PC-3 (cell line): ENCODE measurements at regions not wholly inside any gene's neighbourhood (a gene's known extent, or its start where the extent isn't known, plus 50 kb on each side); places are given as distances from the start of the nearest gene placed in this dataset.

Experiments used
- ATAC-seq: fragments of 200-7000 bp; cut with Tn5 transposase; 2 replicates; pipeline ENCODE4 v1.9.1; 2020; ENCODE audit warnings: mild to moderate bottlenecking, moderate library complexity
- BruUV-seq: library from RNA; stranded (reverse); fragments of 400-500 nt; replicated peaks from 2 replicates; lab custom pipeline; 2021; lab: Mats Ljungman, UMichigan
- CTCF ChIA-PET: fragments of 300-600 bp; sonication (Branson Sonifier 250); formaldehyde crosslinking; loops from one replicate; lab custom pipeline; 2022; ENCODE audit warnings: antibody characterized with exemption; lab: Charles Lee
- POLR2A ChIA-PET: fragments of 300-600 bp; sonication (Branson Sonifier 250); formaldehyde crosslinking; loops from one replicate; lab custom pipeline; 2022; ENCODE audit warnings: antibody characterized with exemption; ENCODE audit not compliant: unreplicated experiment; lab: Charles Lee
- DNase-seq: peaks from one replicate; pipeline ENCODE4 v3.0.0-alpha.2; 2015
- H2AFZ ChIP-seq: fragments of 300-600 bp; sonication (generic); 2 replicates; pipeline ENCODE4 v1.6.0; 2016; ENCODE audit warnings: antibody characterized with exemption, low read length
- H3F3A ChIP-seq: fragments of 300-600 bp; sonication (generic); one replicate; pipeline ENCODE4 v1.6.0; 2017; ENCODE audit warnings: antibody characterized with exemption, low read length, control low read depth, mild to moderate bottlenecking; ENCODE audit not compliant: unreplicated experiment
- H3K27ac ChIP-seq: fragments of 300-600 bp; sonication (generic); 2 replicates; pipeline ENCODE4 v1.5.1; 2016; ENCODE audit warnings: mild to moderate bottlenecking, low read length
- H3K27me3 ChIP-seq: fragments of 300-600 bp; sonication (generic); 2 replicates; pipeline ENCODE4 v1.6.1; 2016; ENCODE audit warnings: low read length, mixed read lengths
- H3K36me3 ChIP-seq: fragments of 300-600 bp; sonication (generic); 2 replicates; pipeline ENCODE4 v1.6.1; 2016; ENCODE audit warnings: low read depth, mixed run types, low read length, mixed read lengths
- H3K4me1 ChIP-seq: fragments of 300-600 bp; sonication (generic); 2 replicates; pipeline ENCODE4 v1.5.1; 2016; ENCODE audit warnings: low read length; ENCODE audit not compliant: insufficient read depth
- H3K4me2 ChIP-seq: fragments of 300-600 bp; sonication (generic); 2 replicates; pipeline ENCODE4 v1.6.0; 2016; ENCODE audit warnings: low read length
- H3K4me3 ChIP-seq: fragments of 300-600 bp; sonication (generic); 2 replicates; pipeline ENCODE4 v1.5.1; 2016; ENCODE audit warnings: mild to moderate bottlenecking, low read length, mixed read lengths
- H3K79me2 ChIP-seq: fragments of 300-600 bp; sonication (generic); 2 replicates; pipeline ENCODE4 v1.6.1; 2017; ENCODE audit warnings: low read length, mixed read lengths
- H3K9ac ChIP-seq: fragments of 300-600 bp; sonication (generic); 2 replicates; pipeline ENCODE4 v1.6.0; 2016; ENCODE audit warnings: mild to moderate bottlenecking, low read length
- H3K9me2 ChIP-seq: fragments of 300-600 bp; sonication (generic); replicated peaks from 2 replicates; pipeline ENCODE4 v1.6.1; 2016; ENCODE audit warnings: mixed run types, low read length, mixed read lengths
- H3K9me3 ChIP-seq: fragments of 300-600 bp; sonication (generic); 2 replicates; pipeline ENCODE4 v1.6.1; 2016; ENCODE audit warnings: low read length, mixed read lengths
- H4K20me1 ChIP-seq: fragments of 300-600 bp; sonication (generic); 2 replicates; pipeline ENCODE4 v1.6.1; 2016; ENCODE audit warnings: low read length, mixed read lengths
- EZH2 ChIP-seq: fragments of 300-600 bp; sonication (generic); IDR thresholded peaks from one replicate; pipeline ENCODE4 v1.6.1; 2017; ENCODE audit warnings: antibody characterized with exemption, mild to moderate bottlenecking, low read length; ENCODE audit not compliant: unreplicated experiment
- EZH2phosphoT487 ChIP-seq: fragments of 300-600 bp; sonication (generic); IDR thresholded peaks from 2 replicates; pipeline ENCODE4 v1.6.1; 2018; ENCODE audit warnings: mild to moderate bottlenecking, antibody characterized with exemption, low read length, borderline replicate concordance
- intact Hi-C: fragments of 100-400 bp; cut with micrococcal nuclease; formaldehyde crosslinking; loops from 2 replicates; pipeline ENCODE4 v1.9.0; 2023
- TF ChIP-seq, protein P1 (sequence below): fragments of 300-600 bp; sonication (generic); conservative IDR thresholded peaks from 2 replicates; pipeline ENCODE4 v1.5.1; 2017; ENCODE audit warnings: antibody characterized with exemption, low read depth, mild to moderate bottlenecking, low read length

DNA sequence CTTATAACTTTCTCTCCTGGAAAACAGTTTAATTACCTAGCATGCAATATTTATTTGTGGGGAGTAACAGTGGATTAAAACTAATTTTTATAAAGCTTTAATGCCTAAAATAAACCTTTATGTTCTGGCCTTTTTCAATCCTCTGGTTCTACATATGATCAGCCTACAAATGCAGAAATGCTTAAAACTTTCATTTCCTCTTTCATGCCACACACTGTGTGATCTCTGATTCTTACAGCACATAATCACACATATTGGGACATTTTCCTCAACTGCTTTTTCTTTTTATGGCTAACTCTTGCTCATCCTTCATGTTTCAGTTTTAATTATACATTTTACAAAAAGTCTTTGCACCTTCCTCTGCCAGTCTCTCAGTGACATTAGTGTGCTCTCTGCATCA lies 910.8 kb upstream of the SLITRK6 start:
- Histone ChIP-seq H3K4me2 (no peak overlapping the region), H3K4me3 (no peak overlapping the region), H3F3A (no peaks in the 10 kb centered on the region), H3K79me2 (no peaks in the 10 kb centered on the region), H3K9me2 (no peaks in the 10 kb centered on the region), H3K27ac (no peak overlapping the region), H4K20me1 (no peaks in the 10 kb centered on the region), H3K9me3 (no peaks in the 10 kb centered on the region), H3K4me1 (no peaks in the 10 kb centered on the region), H3K9ac (no peak overlapping the region), H2AFZ (no peak overlapping the region), H3K27me3 (no peaks in the 10 kb centered on the region), H3K36me3 (no peaks in the 10 kb centered on the region)
- TF ChIP-seq, protein P1, sequence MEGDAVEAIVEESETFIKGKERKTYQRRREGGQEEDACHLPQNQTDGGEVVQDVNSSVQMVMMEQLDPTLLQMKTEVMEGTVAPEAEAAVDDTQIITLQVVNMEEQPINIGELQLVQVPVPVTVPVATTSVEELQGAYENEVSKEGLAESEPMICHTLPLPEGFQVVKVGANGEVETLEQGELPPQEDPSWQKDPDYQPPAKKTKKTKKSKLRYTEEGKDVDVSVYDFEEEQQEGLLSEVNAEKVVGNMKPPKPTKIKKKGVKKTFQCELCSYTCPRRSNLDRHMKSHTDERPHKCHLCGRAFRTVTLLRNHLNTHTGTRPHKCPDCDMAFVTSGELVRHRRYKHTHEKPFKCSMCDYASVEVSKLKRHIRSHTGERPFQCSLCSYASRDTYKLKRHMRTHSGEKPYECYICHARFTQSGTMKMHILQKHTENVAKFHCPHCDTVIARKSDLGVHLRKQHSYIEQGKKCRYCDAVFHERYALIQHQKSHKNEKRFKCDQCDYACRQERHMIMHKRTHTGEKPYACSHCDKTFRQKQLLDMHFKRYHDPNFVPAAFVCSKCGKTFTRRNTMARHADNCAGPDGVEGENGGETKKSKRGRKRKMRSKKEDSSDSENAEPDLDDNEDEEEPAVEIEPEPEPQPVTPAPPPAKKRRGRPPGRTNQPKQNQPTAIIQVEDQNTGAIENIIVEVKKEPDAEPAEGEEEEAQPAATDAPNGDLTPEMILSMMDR: no peak
- TF ChIP-seq EZH2phosphoT487 (no peak), EZH2 (no peak)
- BruUV-seq: no TSS peak
- POLR2A ChIA-PET: no interaction called here
- intact Hi-C loops: no loop called here
- CTCF ChIA-PET: no interaction called here
- ATAC-seq (no peak), DNase-seq (no peak)

DNA sequence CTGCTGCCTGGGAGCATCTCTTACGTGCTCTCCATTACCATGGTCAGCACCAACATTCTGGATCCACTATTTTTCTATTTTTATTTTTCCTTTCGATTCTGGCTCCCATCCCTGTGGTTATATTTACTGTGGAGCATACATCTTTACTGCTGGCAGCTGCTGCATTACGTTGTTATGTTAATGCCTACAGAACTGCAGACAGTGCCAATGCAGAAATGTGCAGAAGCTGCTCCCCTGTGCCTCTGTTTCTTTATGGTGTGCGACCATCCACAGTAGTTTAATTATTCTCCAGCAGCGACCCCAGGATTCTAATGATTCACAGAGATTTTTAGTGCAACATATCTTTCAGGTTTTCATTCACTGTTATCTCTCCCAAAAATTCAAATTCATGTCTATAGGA lies 911.7 kb upstream of the SLITRK6 start:
- H3K9ac ChIP-seq: no peak overlapping the region
- no peak overlapping the region for H3K4me3 ChIP-seq
- no peak for ATAC-seq
- H3F3A ChIP-seq: no peaks in the 10 kb centered on the region
- H3K9me3 ChIP-seq: no peaks in the 10 kb centered on the region
- H3K36me3 ChIP-seq: no peaks in the 10 kb centered on the region
- no peaks in the 10 kb centered on the region for H3K9me2 ChIP-seq
- H3K27me3 ChIP-seq: no peaks in the 10 kb centered on the region
- no peaks in the 10 kb centered on the region for H4K20me1 ChIP-seq
- H3K27ac ChIP-seq: no peak overlapping the region
- TF ChIP-seq EZH2phosphoT487 (no peak), EZH2 (no peak)
- TF ChIP-seq, protein P1: no peak
- no peak overlapping the region for H3K4me2 ChIP-seq
- no peaks in the 10 kb centered on the region for H3K79me2 ChIP-seq
- intact Hi-C loops: no loop called here
- ChIA-PET POLR2A (no interaction called here), CTCF (no interaction called here)
- no peaks in the 10 kb centered on the region for H3K4me1 ChIP-seq
- no peak for DNase-seq
- H2AFZ ChIP-seq: no peak overlapping the region
- BruUV-seq: no TSS peak

DNA sequence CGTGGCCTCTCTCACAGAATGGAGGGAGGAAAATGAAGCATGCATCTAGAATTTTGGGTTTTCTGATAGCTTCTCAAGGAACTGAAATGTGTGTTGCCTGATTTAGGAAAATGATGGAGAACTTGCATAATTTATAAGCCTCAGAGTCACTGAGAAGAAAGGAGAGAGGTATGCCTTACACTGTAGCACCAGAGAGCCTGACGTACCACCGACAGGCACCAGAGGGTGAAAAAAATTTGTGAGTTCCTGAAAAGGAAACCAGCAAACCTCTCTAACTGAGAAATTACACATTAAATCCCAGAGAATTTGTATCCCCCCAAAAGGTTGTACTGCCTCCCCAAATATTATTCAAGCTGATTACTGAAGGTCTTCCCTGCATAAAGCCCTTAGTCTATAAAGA lies 915.3 kb upstream of the SLITRK6 start:
- H3K4me1 ChIP-seq: no peaks in the 10 kb centered on the region
- CTCF ChIA-PET: no interaction called here
- H3K9me3 ChIP-seq: no peaks in the 10 kb centered on the region
- DNase-seq: no peak
- TF ChIP-seq EZH2phosphoT487: no peak
- TF ChIP-seq EZH2: no peak
- TF ChIP-seq, protein P1: no peak
- intact Hi-C loops: no loop called here
- POLR2A ChIA-PET: no interaction called here
- H3K4me2 ChIP-seq: no peak overlapping the region
- no peaks in the 10 kb centered on the region for H3K36me3 ChIP-seq
- no peak overlapping the region for H3K27ac ChIP-seq
- no peak overlapping the region for H2AFZ ChIP-seq
- no peak overlapping the region for H3K4me3 ChIP-seq
- H3K9me2 ChIP-seq: no peaks in the 10 kb centered on the region
- no peak for ATAC-seq
- H3F3A ChIP-seq: no peaks in the 10 kb centered on the region
- no peaks in the 10 kb centered on the region for H3K79me2 ChIP-seq
- no peaks in the 10 kb centered on the region for H4K20me1 ChIP-seq
- no TSS peak for BruUV-seq
- H3K9ac ChIP-seq: no peak overlapping the region
- H3K27me3 ChIP-seq: no peaks in the 10 kb centered on the region
